Small intestine (tissue), 7 donors: ENCODE measurements at regions not wholly inside any gene's neighbourhood (a gene's known extent, or its start where the extent isn't known, plus 50 kb on each side); places are given as distances from the start of the nearest gene placed in this dataset.

Source experiments
- DNase-seq, 2 donors: peaks; one replicate each; pipeline versions ENCODE4 v3.0.0 to v3.0.0-alpha.2; 2013
- FAIRE-seq: peaks from 2 replicates; lab custom pipeline; 2012; peaks lifted over from hg19 to GRCh38; lab: Jason Lieb, UNC
- H3K27ac ChIP-seq, 3 donors: one replicate each; pipeline ENCODE4 v1.5.1; 2013; ENCODE audit warnings: low read length in 2 of 3, mild to moderate bottlenecking in 2 of 3, control low read depth in 1 of 3, inconsistent platforms in 1 of 3, low read depth in 1 of 3, moderate library complexity in 1 of 3
- H3K27me3 ChIP-seq, 3 donors: one replicate each; pipeline ENCODE4 v1.6.1; 2013; ENCODE audit warnings: low read length in 3 of 3, inconsistent platforms in 1 of 3; ENCODE audit not compliant: control insufficient read depth in 3 of 3, insufficient read depth in 3 of 3
- H3K36me3 ChIP-seq, 3 donors: one replicate each; pipeline ENCODE4 v1.6.1; 2013; ENCODE audit warnings: low read length in 3 of 3, inconsistent platforms in 1 of 3, low read depth in 1 of 3, mild to moderate bottlenecking in 1 of 3, moderate library complexity in 1 of 3; ENCODE audit not compliant: control insufficient read depth in 3 of 3, insufficient read depth in 2 of 3
- H3K4me1 ChIP-seq, 3 donors: one replicate each; pipeline ENCODE4 v1.6.1; 2013; ENCODE audit warnings: low read length in 2 of 3, inconsistent platforms in 1 of 3, low read depth in 1 of 3, mild to moderate bottlenecking in 1 of 3, moderate library complexity in 1 of 3; ENCODE audit not compliant: control insufficient read depth in 3 of 3, insufficient read depth in 2 of 3
- H3K4me3 ChIP-seq, 3 donors: one replicate each; pipeline ENCODE4 v1.5.1; 2013; ENCODE audit warnings: low read length in 3 of 3, control low read depth in 1 of 3, inconsistent platforms in 1 of 3, low read depth in 1 of 3, mild to moderate bottlenecking in 1 of 3, moderate library complexity in 1 of 3
- H3K9me3 ChIP-seq, 2 donors: one replicate each; pipeline ENCODE4 v1.6.1; 2013; ENCODE audit warnings: low read depth in 1 of 2, low read length in 1 of 2; ENCODE audit not compliant: control insufficient read depth in 2 of 2, insufficient read depth in 1 of 2
- WGBS, 3 donors: extraction: QIAGEN DNeasy Blood & Tissue Kit; methylation state at CpG; one replicate each; pipeline ENCODE4 v1.1.7; 2013; 5-methylcytosine and 5-hydroxymethylcytosine counted together
- donor health status: healthy with polysubstance abuse.
- donor health status: control.
- donor health status: control.
- donor health status: Bipolar disorder and iron deficiency.
- donor health status: healthy.

- Histone ChIP-seq H3K4me1 (no peaks in the 10 kb centered on the region), H3K27me3 (peaks cover 0 to 4% (median 0%) of the 10 kb centered on the region in 3 donors), H3K36me3 (no peaks in the 10 kb centered on the region), H3K27ac (no peak overlapping the region), H3K4me3 (no peak overlapping the region), H3K9me3 (peaks cover 0 to 5% of the 10 kb centered on the region in 2 donors)
- FAIRE-seq (no peak), DNase-seq (no peak)
- 78 to 81% (median 80%) methylated on average over 1 of the region's 1 CpG for WGBS, 3 donors
These were observed 74.3 kb upstream of the CCDC150 start for GRCh38 chr2:196565106-196565765.

- no peak for DNase-seq
- Histone ChIP-seq H3K4me1 (no peaks in the 10 kb centered on the region), H3K27me3 (peaks cover 0 to 4% (median 0%) of the 10 kb centered on the region in 3 donors), H3K27ac (no peak overlapping the region), H3K9me3 (peaks cover 0 to 5% of the 10 kb centered on the region in 2 donors), H3K36me3 (no peaks in the 10 kb centered on the region), H3K4me3 (no peak overlapping the region)
- 93 to 96% (median 96%) methylated on average over 6 of the region's 6 CpGs for WGBS, 3 donors
- no peak for FAIRE-seq
These were observed 73.5 kb upstream of the CCDC150 start for GRCh38 chr2:196565982-196566381.

- no peaks in the 10 kb centered on the region for H3K4me1 ChIP-seq
- no peaks in the 10 kb centered on the region for H3K36me3 ChIP-seq
- H3K9me3 ChIP-seq, result no peaks in the 10 kb centered on the region
- DNase-seq (no peak), FAIRE-seq (no peak)
- 70 to 76% (median 72%) methylated on average over 4 of the region's 4 CpGs for WGBS, 3 donors
- no peak overlapping the region for H3K4me3 ChIP-seq
- H3K27ac ChIP-seq, result no peak overlapping the region
- H3K27me3 ChIP-seq, result peaks cover 0 to 4% (median 0%) of the 10 kb centered on the region in 3 donors
These were observed 72.4 kb upstream of the CCDC150 start for GRCh38 chr2:196566961-196567666.

DNA sequence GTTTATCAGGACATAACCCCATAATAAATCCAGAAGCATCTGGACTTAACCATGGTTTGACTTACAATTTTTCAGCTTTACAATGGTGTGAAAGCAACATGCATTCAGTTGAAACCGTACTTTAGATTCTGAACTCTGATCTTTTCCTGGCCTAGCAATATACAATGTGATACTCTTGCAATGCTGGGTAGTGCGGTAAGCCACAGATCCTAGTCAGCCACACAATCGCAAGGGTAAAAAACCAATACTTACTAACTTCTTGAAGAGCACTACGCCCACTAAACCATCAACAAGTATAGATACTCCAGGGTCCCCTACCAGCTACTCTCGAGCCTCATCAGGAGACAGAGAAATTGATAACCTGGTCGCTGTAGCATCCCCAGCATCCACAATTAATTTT lies 71.0 kb upstream of the CCDC150 start:
- peaks cover 0 to 4% (median 0%) of the 10 kb centered on the region in 3 donors for H3K27me3 ChIP-seq
- no peaks in the 10 kb centered on the region for H3K36me3 ChIP-seq
- FAIRE-seq (no peak), DNase-seq (no peak)
- no peaks in the 10 kb centered on the region for H3K4me1 ChIP-seq
- H3K4me3 ChIP-seq, result no peak overlapping the region
- 74 to 88% (median 75%) methylated on average over 6 of the region's 6 CpGs for WGBS, 3 donors
- H3K27ac ChIP-seq, result no peak overlapping the region
- H3K9me3 ChIP-seq, result no peaks in the 10 kb centered on the region

- H3K27ac ChIP-seq, result no peak overlapping the region
- no peak for FAIRE-seq
- 39 to 75% (median 41%) methylated on average over 1 of the region's 1 CpG for WGBS, 3 donors
- DNase-seq, result no peak
- no peaks in the 10 kb centered on the region for H3K9me3 ChIP-seq
- no peaks in the 10 kb centered on the region for H3K4me1 ChIP-seq
- no peak overlapping the region for H3K4me3 ChIP-seq
- no peaks in the 10 kb centered on the region for H3K36me3 ChIP-seq
- H3K27me3 ChIP-seq, result no peaks in the 10 kb centered on the region
These were observed 54.6 kb upstream of the CCDC150 start for GRCh38 chr2:196584903-196585302.

- DNase-seq (no peak), FAIRE-seq (no peak)
- no peaks in the 10 kb centered on the region for H3K4me1 ChIP-seq
- no peak overlapping the region for H3K4me3 ChIP-seq
- peaks cover 0 to 15% (median 7%) of the 10 kb centered on the region in 3 donors for H3K27me3 ChIP-seq
- 36 to 57% (median 50%) methylated on average over 6 of the region's 6 CpGs for WGBS, 3 donors
- H3K36me3 ChIP-seq, result no peaks in the 10 kb centered on the region
- H3K9me3 ChIP-seq, result no peaks in the 10 kb centered on the region
- no peak overlapping the region for H3K27ac ChIP-seq
These were observed 53.0 kb upstream of the CCDC150 start for GRCh38 chr2:196586511-196586991.

DNA sequence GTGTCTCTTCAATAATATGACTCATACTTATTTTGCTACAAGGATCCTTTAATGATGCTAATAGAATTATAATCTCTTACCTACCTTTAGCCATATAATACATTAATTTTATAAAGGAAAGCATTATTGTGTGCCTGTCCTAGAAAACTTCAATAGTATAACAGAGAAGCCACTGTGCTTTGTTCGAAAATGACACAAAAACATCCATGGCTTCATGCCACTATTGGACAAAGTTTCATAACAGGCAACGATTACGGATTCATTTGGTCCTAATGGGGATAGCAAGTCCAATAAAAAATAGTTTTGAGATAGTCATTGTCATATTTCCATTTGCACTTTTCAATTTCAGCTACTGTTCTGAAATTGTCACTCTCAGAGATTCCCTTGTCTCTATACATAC lies 52.5 kb upstream of the CCDC150 start:
- WGBS, 3 donors, result 75 to 85% (median 83%) methylated on average over 3 of the region's 3 CpGs
- FAIRE-seq (no peak), DNase-seq (no peak)
- H3K27ac ChIP-seq, result no peak overlapping the region
- H3K4me1 ChIP-seq, result peaks cover 0 to under 1% (median 0%) of the 10 kb centered on the region in 3 donors
- H3K9me3 ChIP-seq, result no peaks in the 10 kb centered on the region
- no peaks in the 10 kb centered on the region for H3K36me3 ChIP-seq
- no peak overlapping the region for H3K4me3 ChIP-seq
- H3K27me3 ChIP-seq, result peaks cover 1 to 19% (median 7%) of the 10 kb centered on the region in 3 donors

DNA sequence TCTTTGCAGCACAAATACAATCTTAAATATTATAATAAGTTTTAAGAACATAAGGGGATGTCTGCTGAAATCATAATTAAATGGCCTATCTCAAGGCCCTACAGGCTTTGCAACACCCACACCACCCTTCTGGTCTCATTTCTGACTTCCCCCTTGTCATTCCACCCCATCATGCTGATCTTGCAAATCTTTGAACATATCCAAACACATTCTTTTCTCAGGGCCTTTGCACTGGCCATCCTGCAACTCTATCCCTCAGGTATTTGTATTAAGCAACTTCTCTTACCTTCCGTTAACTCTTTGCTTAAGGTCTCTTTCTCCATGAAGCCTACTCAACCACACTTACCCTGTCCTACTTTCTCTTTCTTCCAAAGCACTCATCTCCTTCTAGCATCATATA lies 51.8 kb upstream of the CCDC150 start:
- Histone ChIP-seq H3K9me3 (no peaks in the 10 kb centered on the region), H3K4me3 (no peak overlapping the region), H3K36me3 (no peaks in the 10 kb centered on the region), H3K27me3 (peaks cover 6 to 23% (median 7%) of the 10 kb centered on the region in 3 donors), H3K27ac (no peak overlapping the region), H3K4me1 (peaks cover 0 to 2% (median 0%) of the 10 kb centered on the region in 3 donors)
- 0% methylated on average over 1 of the region's 1 CpG for WGBS, 3 donors
- DNase-seq (no peak), FAIRE-seq (no peak)
